Body of pancreas (tissue), 4 donors: ENCODE measurements at regions not wholly inside any gene's neighbourhood (a gene's known extent, or its start where the extent isn't known, plus 50 kb on each side); places are given as distances from the start of the nearest gene placed in this dataset.

ENCODE experiments used
- CTCF ChIP-seq, 7 experiments: fragments of 450-650 bp in 4 of 7; fragments of 200-600 bp in 3 of 7; sonication (generic) in 3 of 7; IDR thresholded peaks; one replicate each; pipeline ENCODE4 v1.5.1; 2016 to 2019; ENCODE audit warnings: antibody characterized with exemption in 7 of 7
- POLR2A ChIP-seq, 3 donors: fragments of 450-650 bp; IDR thresholded peaks; one replicate each; pipeline ENCODE4 v1.6.1; 2016; ENCODE audit warnings: antibody characterized with exemption in 3 of 3, mild to moderate bottlenecking in 2 of 3

DNA sequence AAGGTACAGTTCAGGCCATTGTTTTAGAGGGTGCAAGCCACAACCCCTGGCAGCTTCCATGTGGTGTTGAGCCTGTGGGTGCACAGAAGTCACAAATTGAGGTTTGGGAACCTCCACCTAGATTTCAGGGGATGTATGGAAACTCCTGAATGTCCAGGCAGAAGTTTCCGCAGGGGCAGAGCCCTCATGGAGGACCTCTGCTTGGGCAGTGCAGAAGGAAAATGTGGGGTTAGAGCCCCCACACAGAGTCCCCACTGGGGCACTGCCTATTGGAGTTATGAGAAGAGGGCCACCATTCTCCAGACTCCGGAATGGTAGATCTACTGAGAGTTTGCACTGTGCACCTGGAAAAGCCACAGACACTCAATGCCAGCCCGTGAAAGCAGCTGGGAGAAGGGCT lies 242.0 kb upstream of the ACTRT1 start:
- TF ChIP-seq CTCF (IDR thresholded peaks at IDR 0.05) (no peak), POLR2A (IDR thresholded peaks at IDR 0.05) (no peak)
